Activated CD8-positive, alpha-beta T cell treated with anti-CD3 and anti-CD28 coated beads, Interleukin-2, amount 10 ng/mL, durations not matched to agents 7 days and 5 days (primary cell): ENCODE measurements at regions not wholly inside any gene's neighbourhood (a gene's known extent, or its start where the extent isn't known, plus 50 kb on each side); places are given as distances from the start of the nearest gene placed in this dataset.
A peak's percentile ranks its signal among the peaks of the same experiment; 100 is the strongest.

Source experiments
- ATAC-seq: fragments of 150-1000 bp; cut with Tn5 transposase; one replicate; pipeline ENCODE4 v1.10.0; 2021; ENCODE audit warnings: moderate library complexity
- CTCF ChIA-PET: fragments of 350-600 bp; sonication (Branson Sonifier 250); formaldehyde crosslinking; loops from one replicate; lab custom pipeline; 2021; ENCODE audit warnings: antibody characterized with exemption; lab: Charles Lee
- POLR2A ChIA-PET: fragments of 350-600 bp; sonication (Branson Sonifier 250); formaldehyde crosslinking; loops from one replicate; lab custom pipeline; 2021; ENCODE audit warnings: antibody characterized with exemption; lab: Charles Lee
- DNase-seq: peaks from one replicate; pipeline ENCODE4 v3.0.0-alpha.2; 2020
- H3K27ac Mint-ChIP-seq: one replicate; pipeline ENCODE4 v1.8.0; 2021; ENCODE audit warnings: mild to moderate bottlenecking, mixed read lengths
- H3K27me3 Mint-ChIP-seq: one replicate; pipeline ENCODE4 v1.8.0; 2021; ENCODE audit warnings: low read depth, mixed read lengths
- H3K36me3 Mint-ChIP-seq: one replicate; pipeline ENCODE4 v1.8.0; 2021; ENCODE audit warnings: low read depth, mixed read lengths
- H3K4me1 Mint-ChIP-seq: one replicate; pipeline ENCODE4 v1.8.0; 2021; ENCODE audit warnings: low read depth, mixed read lengths
- H3K4me3 Mint-ChIP-seq: one replicate; pipeline ENCODE4 v1.8.0; 2021; ENCODE audit warnings: mild to moderate bottlenecking, mixed read lengths
- H3K9me3 Mint-ChIP-seq: one replicate; pipeline ENCODE4 v1.8.0; 2022; ENCODE audit warnings: mixed read lengths; ENCODE audit not compliant: insufficient read depth

GRCh38 chrX:45750639-45751038, 550.0 kb upstream of the DIPK2B start:
- ATAC-seq: no peak
- peaks cover 38% of the 10 kb centered on the region for H3K4me1 Mint-ChIP-seq
- no peak overlapping the region for H3K4me3 Mint-ChIP-seq
- no peak for DNase-seq
- H3K27me3 Mint-ChIP-seq: no peaks in the 10 kb centered on the region
- H3K27ac Mint-ChIP-seq: peak overlapping the region; percentile 39
- CTCF ChIA-PET: interaction anchor here (0.8 to 2.1 kb wide), 3 partner anchors 232 to 428 kb away, joined by 3 to 6 read pairs (median 3); no protein-coding TSS in a partner anchor
- H3K36me3 Mint-ChIP-seq: peaks cover 34% of the 10 kb centered on the region
- H3K9me3 Mint-ChIP-seq: no peaks in the 10 kb centered on the region
- POLR2A ChIA-PET: no interaction called here

- no peaks in the 10 kb centered on the region for H3K9me3 Mint-ChIP-seq
- DNase-seq (no peak), ATAC-seq (no peak)
- peak overlapping the region; percentile 60 for H3K27ac Mint-ChIP-seq
- H3K4me1 Mint-ChIP-seq: peaks cover 34% of the 10 kb centered on the region
- H3K4me3 Mint-ChIP-seq: no peak overlapping the region
- ChIA-PET POLR2A (no interaction called here), CTCF (interaction anchor here (0.7 to 1.4 kb wide), 2 partner anchors 9 to 234 kb away, joined by 3 to 6 read pairs; no protein-coding TSS in a partner anchor)
- peaks cover 39% of the 10 kb centered on the region for H3K36me3 Mint-ChIP-seq
- H3K27me3 Mint-ChIP-seq: no peaks in the 10 kb centered on the region
These were observed 548.7 kb upstream of the DIPK2B start for GRCh38 chrX:45749375-45749774.

- Mint-ChIP-seq H3K4me3 (no peak overlapping the region), H3K9me3 (no peaks in the 10 kb centered on the region), H3K27me3 (no peaks in the 10 kb centered on the region), H3K4me1 (peaks cover 34% of the 10 kb centered on the region), H3K36me3 (peaks cover 45% of the 10 kb centered on the region), H3K27ac (peak overlapping the region; percentile 20)
- ChIA-PET POLR2A (no interaction called here), CTCF (no interaction called here)
- no peak for ATAC-seq
- DNase-seq: no peak
These were observed 547.7 kb upstream of the DIPK2B start for GRCh38 chrX:45748369-45748774.

- Mint-ChIP-seq H3K36me3 (peaks cover 45% of the 10 kb centered on the region), H3K27ac (peak overlapping the region; percentile 20), H3K4me1 (peaks cover 34% of the 10 kb centered on the region), H3K9me3 (no peaks in the 10 kb centered on the region), H3K27me3 (no peaks in the 10 kb centered on the region), H3K4me3 (no peak overlapping the region)
- CTCF ChIA-PET: interaction anchor here (0.8 kb wide), 1 partner anchor 233 kb away, joined by 3 read pairs; no protein-coding TSS in a partner anchor
- POLR2A ChIA-PET: no interaction called here
- DNase-seq (no peak), ATAC-seq (no peak)
These were observed 547.2 kb upstream of the DIPK2B start for GRCh38 chrX:45747905-45748304.

- no peaks in the 10 kb centered on the region for H3K9me3 Mint-ChIP-seq
- peaks cover 41% of the 10 kb centered on the region for H3K36me3 Mint-ChIP-seq
- peaks cover 29% of the 10 kb centered on the region for H3K4me1 Mint-ChIP-seq
- DNase-seq: no peak
- H3K27ac Mint-ChIP-seq: no peak overlapping the region
- H3K27me3 Mint-ChIP-seq: no peaks in the 10 kb centered on the region
- ATAC-seq: no peak
- CTCF ChIA-PET: no interaction called here
- POLR2A ChIA-PET: no interaction called here
- H3K4me3 Mint-ChIP-seq: no peak overlapping the region
These were observed 544.8 kb upstream of the DIPK2B start for GRCh38 chrX:45745479-45745878.

- H3K27me3 Mint-ChIP-seq: no peaks in the 10 kb centered on the region
- H3K27ac Mint-ChIP-seq: no peak overlapping the region
- H3K4me3 Mint-ChIP-seq: no peak overlapping the region
- no peaks in the 10 kb centered on the region for H3K9me3 Mint-ChIP-seq
- ATAC-seq (no peak), DNase-seq (no peak)
- peaks cover 32% of the 10 kb centered on the region for H3K36me3 Mint-ChIP-seq
- ChIA-PET POLR2A (interaction anchor here (1.2 kb wide), 1 partner anchor 9 kb away, joined by 5 read pairs; no protein-coding TSS in a partner anchor), CTCF (no interaction called here)
- peaks cover 16% of the 10 kb centered on the region for H3K4me1 Mint-ChIP-seq
These were observed 543.4 kb upstream of the DIPK2B start for GRCh38 chrX:45743906-45744625.

DNA sequence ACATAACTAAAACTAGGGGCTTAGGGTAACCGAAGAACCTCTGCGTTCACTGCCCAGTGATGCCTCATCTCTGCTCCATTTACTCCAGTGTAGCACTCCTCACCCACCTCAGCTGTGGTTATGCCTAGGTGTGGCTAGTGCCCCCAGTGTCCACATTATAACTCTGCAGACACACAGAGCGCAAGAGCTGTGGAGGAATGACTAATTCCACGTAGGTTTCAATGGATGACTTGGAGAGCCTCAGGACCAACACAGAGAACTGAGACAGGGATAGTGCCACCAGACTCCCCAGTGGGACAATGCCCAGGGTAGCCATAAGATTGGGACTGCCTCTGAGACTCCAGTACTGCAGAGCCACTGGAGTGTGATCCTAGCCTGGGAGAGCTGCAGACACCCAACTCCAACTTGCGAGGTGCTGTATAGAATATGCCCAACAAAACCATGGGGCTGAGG, 542.4 kb upstream of the DIPK2B start:
- ATAC-seq (no peak), DNase-seq (no peak)
- Mint-ChIP-seq H3K4me1 (peaks cover 10% of the 10 kb centered on the region), H3K27ac (no peak overlapping the region), H3K9me3 (no peaks in the 10 kb centered on the region), H3K4me3 (no peak overlapping the region), H3K27me3 (no peaks in the 10 kb centered on the region), H3K36me3 (peaks cover 32% of the 10 kb centered on the region)
- POLR2A ChIA-PET: no interaction called here
- CTCF ChIA-PET: interaction anchor here (1.1 kb wide), 1 partner anchor 14 kb away, joined by 4 read pairs; no protein-coding TSS in a partner anchor

DNA sequence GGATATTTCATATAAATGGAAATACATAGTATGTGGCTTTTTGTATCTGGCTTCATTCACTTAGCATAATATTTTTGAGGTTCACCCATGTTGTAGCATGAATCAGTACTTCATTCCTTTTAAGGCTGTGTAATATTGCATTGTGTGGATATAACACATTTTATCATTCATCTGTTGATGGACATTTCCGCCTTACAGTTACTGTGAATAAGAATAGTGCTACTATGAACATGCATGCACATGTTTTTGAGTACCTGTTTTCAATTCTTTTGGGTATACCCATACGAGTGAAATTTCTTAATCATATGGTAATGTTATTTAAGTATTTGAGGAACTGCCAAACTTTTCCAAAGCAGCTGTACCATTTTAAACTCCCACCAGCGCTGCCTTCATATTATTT, 539.6 kb upstream of the DIPK2B start:
- no peak overlapping the region for H3K27ac Mint-ChIP-seq
- ChIA-PET POLR2A (no interaction called here), CTCF (no interaction called here)
- H3K4me1 Mint-ChIP-seq: no peaks in the 10 kb centered on the region
- H3K27me3 Mint-ChIP-seq: no peaks in the 10 kb centered on the region
- no peak overlapping the region for H3K4me3 Mint-ChIP-seq
- H3K36me3 Mint-ChIP-seq: peaks cover 12% of the 10 kb centered on the region
- no peak for ATAC-seq
- DNase-seq: no peak
- H3K9me3 Mint-ChIP-seq: no peaks in the 10 kb centered on the region

GRCh38 chrX:45735571-45735970, 534.9 kb upstream of the DIPK2B start:
- H3K27ac Mint-ChIP-seq: no peak overlapping the region
- DNase-seq: no peak
- no peak overlapping the region for H3K4me3 Mint-ChIP-seq
- no peaks in the 10 kb centered on the region for H3K4me1 Mint-ChIP-seq
- no peak for ATAC-seq
- POLR2A ChIA-PET: no interaction called here
- peaks cover 3% of the 10 kb centered on the region for H3K27me3 Mint-ChIP-seq
- peaks cover 8% of the 10 kb centered on the region for H3K36me3 Mint-ChIP-seq
- peaks cover 7% of the 10 kb centered on the region for H3K9me3 Mint-ChIP-seq
- CTCF ChIA-PET: no interaction called here

DNA sequence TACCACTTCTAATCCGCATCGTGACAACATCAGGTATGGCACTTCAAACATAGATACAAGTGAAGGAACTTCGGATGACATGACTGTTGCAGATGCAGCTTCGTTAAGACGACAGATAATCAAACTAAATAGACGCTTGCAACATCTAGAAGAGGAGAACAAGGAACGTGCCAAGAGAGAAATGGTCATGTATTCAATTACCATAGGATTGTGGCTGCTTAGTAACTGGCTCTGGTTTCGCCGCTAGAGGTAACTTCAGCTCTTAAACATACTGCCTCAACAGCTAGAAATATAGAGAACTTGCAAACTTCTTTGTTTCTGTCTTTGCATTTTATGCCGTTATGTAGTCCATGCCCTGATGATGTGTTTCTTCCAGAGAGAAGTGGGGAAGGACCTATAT, 530.8 kb upstream of the DIPK2B start:
- ChIA-PET POLR2A (no interaction called here), CTCF (no interaction called here)
- no peak overlapping the region for H3K27ac Mint-ChIP-seq
- no peaks in the 10 kb centered on the region for H3K4me1 Mint-ChIP-seq
- DNase-seq (no peak), ATAC-seq (no peak)
- H3K27me3 Mint-ChIP-seq: peaks cover 5% of the 10 kb centered on the region
- H3K9me3 Mint-ChIP-seq: peaks cover 10% of the 10 kb centered on the region
- peaks cover 11% of the 10 kb centered on the region for H3K36me3 Mint-ChIP-seq
- no peak overlapping the region for H3K4me3 Mint-ChIP-seq

DNA sequence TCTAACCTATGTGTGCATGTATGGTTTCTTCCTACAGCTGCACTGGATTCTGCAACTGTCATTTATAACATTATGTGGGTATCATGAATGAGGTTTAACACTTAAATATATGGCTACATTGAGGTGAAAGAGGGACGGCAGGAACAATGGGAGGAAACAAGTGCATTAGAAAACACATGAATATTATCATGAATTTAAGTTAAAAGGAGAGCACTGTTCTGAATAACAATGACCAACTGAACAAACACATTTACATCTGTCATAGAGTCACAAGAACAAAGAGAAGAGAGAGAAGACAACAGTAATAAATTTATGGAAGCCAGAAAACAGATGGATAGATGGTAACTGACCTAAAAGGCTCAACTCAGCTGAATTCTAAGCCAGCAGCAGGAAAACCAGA, 527.1 kb upstream of the DIPK2B start:
- ChIA-PET CTCF (no interaction called here), POLR2A (no interaction called here)
- Mint-ChIP-seq H3K9me3 (peaks cover 3% of the 10 kb centered on the region), H3K4me3 (no peak overlapping the region), H3K36me3 (peaks cover 4% of the 10 kb centered on the region), H3K27me3 (peaks cover 5% of the 10 kb centered on the region), H3K4me1 (no peaks in the 10 kb centered on the region), H3K27ac (no peak overlapping the region)
- no peak for DNase-seq
- no peak for ATAC-seq

DNA sequence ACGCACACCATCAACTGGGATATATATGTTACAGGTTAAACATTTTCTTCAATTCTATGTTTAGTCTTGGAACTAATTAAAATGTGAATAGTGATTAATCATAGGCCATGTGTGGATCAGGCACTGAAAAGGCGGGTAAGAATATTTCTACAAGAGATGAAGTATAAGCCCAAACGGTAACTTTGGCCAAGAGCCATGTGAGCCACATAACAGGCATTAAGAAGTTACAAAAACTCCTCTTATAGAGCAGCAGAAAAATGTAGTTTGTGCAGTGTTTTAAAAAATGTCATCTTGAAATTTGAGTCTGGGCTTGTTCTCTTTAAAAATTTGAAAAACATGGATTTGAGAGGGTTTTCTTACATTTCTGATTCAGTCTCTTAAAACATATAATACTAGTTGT, 521.8 kb upstream of the DIPK2B start:
- Mint-ChIP-seq H3K36me3 (no peaks in the 10 kb centered on the region), H3K4me1 (peaks cover 6% of the 10 kb centered on the region), H3K9me3 (no peaks in the 10 kb centered on the region), H3K27me3 (no peaks in the 10 kb centered on the region), H3K4me3 (no peak overlapping the region), H3K27ac (no peak overlapping the region)
- ChIA-PET CTCF (no interaction called here), POLR2A (no interaction called here)
- DNase-seq (no peak), ATAC-seq (no peak)
